HG03045 (cell line): ENCODE measurements at regions not wholly inside any gene's neighbourhood (a gene's known extent, or its start where the extent isn't known, plus 50 kb on each side); places are given as distances from the start of the nearest gene placed in this dataset.
"Not testable (repeated sequence)": the region's sequence is repeated elsewhere in the genome, so short reads cannot be mapped to it uniquely, and the experiment has no call there.

Experiments used
- ATAC-seq: cut with Tn5 transposase; IDR thresholded peaks from one replicate; pipeline ENCODE4 v1.9.1; 2021; ENCODE audit warnings: mild to moderate bottlenecking, moderate library complexity; ENCODE audit not compliant: unreplicated experiment

DNA sequence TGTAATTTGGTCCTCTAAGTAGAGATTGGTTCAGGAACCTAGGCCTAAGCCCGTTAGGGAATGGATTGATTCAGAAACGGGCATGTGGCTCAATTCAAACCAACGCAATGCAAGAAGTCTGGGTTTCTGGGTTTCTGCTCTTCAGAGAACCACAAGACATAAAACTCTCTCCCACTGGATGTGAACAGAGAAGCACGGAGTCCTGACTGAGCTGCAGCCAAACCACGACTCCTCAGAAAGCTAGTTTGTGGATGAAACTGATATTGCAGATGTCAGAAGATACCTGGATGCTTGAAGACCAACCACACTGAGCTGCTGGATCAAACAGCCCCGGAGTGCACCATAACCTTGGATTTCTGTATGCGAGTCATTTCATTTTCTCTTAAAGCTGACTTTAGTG lies 50.0 kb downstream of the SOD2 start:
- no peak for ATAC-seq

DNA sequence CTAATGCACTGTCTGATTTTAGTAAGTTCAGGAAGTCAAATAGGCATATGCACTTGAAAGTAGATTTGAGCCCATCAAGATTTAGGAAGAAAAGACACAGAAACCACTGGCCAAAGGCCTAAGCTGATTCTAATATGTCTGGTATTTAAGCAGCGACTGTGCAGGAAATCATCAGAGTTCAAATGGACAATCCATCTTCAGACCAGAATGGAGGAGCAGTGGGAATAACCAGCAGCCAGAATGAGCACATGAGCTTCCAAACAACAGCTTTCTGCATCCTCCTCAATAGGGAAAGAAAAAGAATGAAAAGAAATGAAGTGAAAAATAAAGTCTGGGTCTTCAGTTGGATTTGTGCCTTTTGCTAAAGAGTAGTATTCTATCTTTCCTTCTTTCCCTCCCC lies 50.6 kb downstream of the SOD2 start:
- ATAC-seq: no peak

- ATAC-seq: no peak
These were observed 52.1 kb downstream of the SOD2 start for GRCh38 chr6:159640722-159641482.

DNA sequence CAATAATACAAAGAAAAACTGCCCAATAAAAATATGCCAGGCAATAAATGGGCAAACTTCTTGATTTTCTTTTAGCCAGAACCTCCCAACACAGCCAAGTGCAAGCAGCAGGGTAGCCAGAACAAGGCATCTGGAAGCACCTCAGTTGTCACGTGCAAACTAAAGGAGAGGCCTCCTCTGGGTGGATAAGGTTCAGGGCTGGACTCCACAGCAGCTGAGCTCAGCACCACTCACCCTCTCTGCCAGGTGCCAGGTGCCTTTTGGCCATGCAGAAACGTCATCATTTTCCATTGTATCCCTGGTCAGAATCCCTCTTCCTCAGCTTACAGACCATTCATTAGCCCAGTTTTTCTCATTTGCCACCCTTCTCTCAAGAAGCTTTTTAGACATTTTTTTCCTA lies 52.7 kb downstream of the SOD2 start:
- ATAC-seq: no peak

DNA sequence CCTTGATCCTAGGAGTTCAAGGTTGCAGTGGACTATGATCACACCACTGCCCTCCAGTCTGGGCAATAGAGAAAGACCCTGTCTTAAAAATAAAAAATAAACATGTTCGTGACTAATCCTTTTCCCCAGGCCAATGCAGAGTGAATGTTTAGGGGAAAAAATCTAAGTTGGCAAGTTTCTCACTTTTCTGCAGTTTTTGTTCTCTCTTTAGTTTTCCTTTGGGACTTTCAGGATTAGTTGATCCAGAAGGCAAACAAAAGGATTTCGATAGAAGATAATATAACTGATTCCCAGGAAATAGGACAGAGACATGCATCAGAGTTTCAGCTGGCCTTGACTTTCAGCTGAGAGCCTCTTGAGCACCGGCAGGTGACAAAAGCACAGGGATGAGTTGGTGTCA lies 53.3 kb downstream of the SOD2 start:
- no peak for ATAC-seq

GRCh38 chr6:159633196-159633595 lies 59.8 kb downstream of the SOD2 start:
- no peak for ATAC-seq

DNA sequence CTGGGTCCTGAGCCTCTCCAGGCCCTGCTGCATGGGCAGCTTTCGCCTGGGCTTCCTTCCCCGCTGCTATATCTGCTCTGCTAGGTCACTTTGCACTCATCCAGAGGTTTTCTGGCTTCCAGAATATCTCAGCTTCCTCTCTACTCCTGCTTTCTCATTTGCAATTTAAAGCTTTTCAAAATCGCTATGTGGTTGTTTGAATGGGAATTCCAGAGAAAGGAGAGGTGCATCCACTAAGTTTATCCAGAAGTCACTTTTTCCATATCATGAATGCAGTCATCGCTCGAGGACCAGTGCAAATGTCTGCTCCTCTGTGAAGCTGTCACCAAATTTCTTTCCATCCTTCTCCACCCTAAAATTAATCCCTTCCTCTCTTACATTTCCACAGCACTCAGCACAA lies 61.2 kb downstream of the SOD2 start:
- no peak for ATAC-seq

- ATAC-seq: no peak
These were observed 65.1 kb downstream of the SOD2 start for GRCh38 chr6:159627939-159628338.

- not testable (repeated sequence) for ATAC-seq
These were observed 66.5 kb downstream of the SOD2 start for GRCh38 chr6:159626506-159626905.

DNA sequence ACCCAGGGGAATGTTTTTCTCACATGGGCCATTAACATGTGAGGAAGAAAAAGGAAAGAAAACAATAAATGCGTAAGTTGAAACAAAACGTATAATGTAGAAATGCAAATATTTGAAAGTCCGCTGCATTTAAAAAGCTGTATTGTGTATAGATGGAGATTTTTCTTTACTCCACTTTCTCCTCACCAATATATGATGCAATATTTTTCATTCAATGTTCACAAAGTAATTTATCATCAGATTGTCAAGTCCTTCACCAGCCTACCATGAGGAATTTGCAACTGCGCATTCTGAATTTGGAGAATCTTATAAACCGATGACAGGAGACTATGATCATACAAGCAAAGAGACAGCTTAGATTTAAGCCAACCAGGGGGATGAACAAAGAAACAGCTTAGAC lies 69.9 kb downstream of the SOD2 start:
- no peak for ATAC-seq

- no peak for ATAC-seq
These were observed 72.1 kb downstream of the SOD2 start for GRCh38 chr6:159620947-159621346.

DNA sequence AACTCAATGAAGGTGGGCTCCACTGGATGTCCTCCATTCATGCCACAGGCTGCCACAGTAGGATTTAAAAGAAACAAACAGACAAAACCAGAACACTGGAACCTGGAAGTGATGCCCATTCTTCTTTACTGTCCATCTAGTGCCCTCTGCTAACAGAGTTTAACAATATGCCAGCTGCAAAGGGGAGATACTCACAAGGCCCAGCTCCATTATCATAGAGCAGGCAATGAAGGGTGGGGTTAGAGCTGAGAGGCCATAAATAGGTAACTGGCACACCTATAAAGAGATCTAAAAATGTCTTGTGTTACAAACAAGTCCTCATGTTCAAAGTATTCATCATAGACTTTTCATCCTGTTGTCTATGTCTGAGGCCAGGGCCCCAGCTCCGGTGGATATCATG lies 75.6 kb downstream of the SOD2 start:
- no peak for ATAC-seq

- no peak for ATAC-seq
These were observed 76.6 kb downstream of the SOD2 start for GRCh38 chr6:159616456-159616855.

GRCh38 chr6:159615918-159616317 lies 77.1 kb downstream of the SOD2 start:
- ATAC-seq: no peak

DNA sequence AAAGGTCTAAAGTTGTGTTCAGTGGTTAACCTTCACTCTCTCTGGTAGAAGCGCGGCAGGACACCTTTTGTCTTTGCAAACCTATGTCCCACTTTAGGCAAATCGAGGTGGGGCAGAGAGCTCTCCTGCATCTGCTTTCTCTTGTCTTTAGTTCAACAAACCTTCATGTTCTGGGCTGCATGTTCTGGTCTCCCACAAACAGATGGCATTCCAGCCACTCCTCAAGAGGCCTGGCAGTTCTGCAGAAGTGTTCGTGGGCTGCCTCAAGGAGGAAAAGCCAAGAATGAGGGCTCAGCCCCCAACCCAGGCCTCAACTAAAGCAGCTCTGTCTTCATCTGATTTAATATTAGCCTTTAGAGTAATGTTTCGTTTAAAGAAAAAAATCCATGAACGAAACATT lies 82.2 kb downstream of the SOD2 start:
- no peak for ATAC-seq

DNA sequence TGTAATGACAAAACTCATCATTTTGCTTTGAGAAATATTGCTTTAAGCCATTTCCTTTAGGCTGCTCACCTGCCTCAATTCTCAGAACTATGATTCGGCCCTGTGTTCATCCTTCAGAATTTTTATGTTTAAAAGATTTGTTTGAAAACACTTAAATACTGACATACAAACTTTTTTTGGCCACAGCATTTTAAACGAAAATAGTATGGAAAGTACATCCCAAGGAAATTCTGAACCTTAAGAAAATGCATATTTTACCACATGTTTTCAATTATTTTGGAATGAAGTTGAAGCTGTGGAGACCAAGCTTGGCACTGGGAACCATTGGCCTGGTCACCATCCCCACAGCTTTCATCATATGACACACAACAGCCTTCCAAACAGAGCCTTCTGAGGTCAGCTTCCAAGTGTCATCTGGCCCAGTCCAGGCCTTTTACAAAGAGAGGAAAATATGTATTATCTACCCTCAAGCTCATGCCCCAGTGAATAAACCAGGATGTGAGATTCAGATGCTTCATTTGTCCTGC lies 83.3 kb downstream of the SOD2 start:
- no peak for ATAC-seq

- ATAC-seq: no peak
These were observed 83.9 kb downstream of the SOD2 start for GRCh38 chr6:159608961-159609651.

DNA sequence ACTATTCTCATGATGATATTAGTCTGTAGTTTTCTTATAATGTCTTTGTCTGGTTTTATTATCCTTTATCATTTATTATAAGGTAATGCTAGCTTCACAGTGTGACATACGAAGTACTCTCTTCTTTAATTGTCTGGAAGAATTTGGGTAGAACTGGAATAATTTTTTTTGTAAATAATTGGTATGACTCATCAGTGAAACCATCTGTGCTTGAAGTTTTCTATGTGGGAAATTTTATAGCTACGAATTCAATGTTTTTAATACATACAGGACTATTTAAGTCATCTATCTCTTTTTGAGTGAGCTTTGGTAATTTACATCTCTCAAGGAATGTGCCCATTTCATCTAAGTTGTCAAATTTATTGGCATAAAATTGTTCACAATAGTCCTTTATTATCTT lies 86.3 kb downstream of the SOD2 start:
- no peak for ATAC-seq

DNA sequence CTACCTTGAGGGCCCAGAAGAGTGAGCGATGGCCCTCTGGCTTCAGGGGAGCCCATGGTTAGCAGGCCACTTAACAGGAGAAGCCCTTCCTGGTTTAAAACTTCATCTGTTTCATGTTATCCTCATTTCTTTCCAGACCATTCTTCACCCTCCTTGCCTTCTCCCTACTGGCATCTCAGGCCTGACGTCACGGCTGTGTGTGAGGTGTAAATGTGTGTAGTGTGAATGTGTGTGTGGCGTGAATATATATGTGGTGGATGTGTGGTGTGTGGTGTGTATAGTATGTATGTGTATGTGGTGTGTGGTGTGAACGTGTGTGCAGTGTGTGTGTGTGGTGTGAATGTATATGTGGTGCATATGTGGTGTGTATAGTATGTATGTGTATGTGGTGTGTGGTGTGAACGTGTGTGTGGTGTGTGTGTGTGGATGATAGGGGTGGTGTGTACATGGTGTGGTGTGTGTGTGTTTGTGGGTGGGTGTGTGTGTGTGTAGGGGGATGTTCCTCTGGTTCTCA lies 88.5 kb downstream of the SOD2 start:
- ATAC-seq: no peak

DNA sequence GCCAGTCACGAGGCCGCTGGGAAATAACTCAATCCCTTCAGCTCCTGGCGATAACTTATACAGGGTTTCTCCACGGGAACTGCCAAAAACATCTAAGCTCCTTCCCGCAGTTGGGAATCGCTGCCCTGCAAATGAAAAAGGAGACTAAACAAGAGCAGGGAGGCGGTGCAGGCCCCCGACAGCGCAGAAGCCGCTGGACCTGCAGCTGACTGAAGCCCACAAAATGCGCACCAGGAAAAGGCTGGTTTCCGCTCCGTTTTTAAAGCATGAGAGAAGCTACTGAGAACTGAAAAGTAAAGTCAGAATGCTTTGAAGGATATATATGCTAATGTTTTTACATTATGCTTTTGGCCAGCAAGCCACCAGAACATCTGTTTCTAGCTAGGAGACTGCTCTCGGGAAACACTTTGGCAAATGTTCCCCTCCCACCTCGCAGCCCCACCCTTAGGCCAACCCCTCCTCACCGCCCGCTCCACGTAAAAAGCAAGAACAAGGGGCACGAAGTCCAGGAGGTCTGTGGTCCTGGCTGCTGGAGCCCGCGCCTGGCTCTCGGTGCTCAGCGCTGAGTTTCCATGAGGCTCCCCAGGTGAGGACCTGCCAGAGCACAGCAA lies 90.5 kb downstream of the SOD2 start:
- ATAC-seq: no peak

GRCh38 chr6:159601211-159601610 lies 91.8 kb downstream of the SOD2 start:
- ATAC-seq: no peak

DNA sequence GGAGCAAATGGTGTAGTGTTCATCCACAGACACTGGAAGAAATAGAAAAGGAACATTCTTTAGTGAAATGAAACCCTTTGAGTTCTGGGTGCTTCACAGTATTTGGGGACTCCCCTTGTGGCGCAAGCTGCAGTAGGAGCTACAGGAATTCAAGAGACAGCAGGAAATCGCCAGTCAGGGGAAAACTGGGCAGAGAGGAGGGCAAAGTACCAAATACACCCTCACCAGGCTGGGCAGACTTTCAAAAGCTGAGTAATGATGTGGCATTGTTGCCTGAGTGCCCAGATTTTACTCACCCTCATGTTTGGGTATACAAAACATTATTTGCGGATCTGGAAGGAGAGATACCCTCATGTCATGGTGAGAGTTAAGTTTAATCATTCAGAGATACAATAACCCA lies 97.9 kb downstream of the SOD2 start:
- no peak for ATAC-seq
